Activated CD4-positive, alpha-beta T cell treated with anti-CD3 and anti-CD28 coated beads for 1 hour (primary cell): ENCODE measurements at regions not wholly inside any gene's neighbourhood (a gene's known extent, or its start where the extent isn't known, plus 50 kb on each side); places are given as distances from the start of the nearest gene placed in this dataset.

ENCODE experiments used
- DNase-seq: peaks from one replicate; pipeline ENCODE4 v3.0.0-alpha.2; 2020

DNA sequence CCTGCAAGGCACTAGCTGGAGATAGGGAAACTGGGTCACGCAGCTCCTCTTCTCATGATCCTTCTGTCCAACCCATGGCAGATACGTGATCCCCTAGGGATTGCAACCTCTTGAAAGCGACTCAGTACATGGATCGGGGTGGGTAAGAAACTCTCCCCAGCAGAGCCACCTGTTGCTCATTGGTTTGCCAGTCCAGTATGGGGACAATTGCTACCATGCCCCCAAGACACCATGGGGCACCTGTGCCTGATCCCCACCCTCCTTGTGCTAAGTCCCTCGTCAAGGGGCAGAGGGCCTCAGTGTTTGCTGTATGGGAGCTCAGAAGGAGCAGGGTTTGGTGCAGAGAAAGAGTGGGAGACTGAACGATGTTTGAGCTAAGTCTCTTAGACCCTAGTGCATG, 500.9 kb downstream of the ENC1 start:
- no peak for DNase-seq

GRCh38 chr5:74138721-74139120, 501.8 kb downstream of the ENC1 start:
- no peak for DNase-seq

GRCh38 chr5:74136276-74136825, 504.2 kb downstream of the ENC1 start:
- no peak for DNase-seq

DNA sequence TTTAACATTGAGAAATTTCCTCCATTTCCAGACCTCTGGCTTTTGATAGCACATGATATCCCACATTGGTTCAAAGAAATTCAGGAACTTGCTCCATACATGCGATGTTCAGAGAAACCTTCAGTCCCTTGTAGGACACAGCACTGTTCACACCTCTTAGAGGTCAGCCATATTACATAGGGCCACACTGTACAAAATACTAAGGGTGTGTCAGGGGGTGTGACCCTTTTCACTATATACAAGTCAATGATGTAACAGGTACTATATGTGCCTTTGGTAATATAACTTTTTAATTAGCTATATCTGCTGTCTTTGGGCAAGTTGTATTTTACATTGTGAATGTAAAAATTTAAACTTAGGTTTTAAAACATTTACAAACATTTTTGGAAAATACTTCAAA, 505.5 kb downstream of the ENC1 start:
- no peak for DNase-seq

- no peak for DNase-seq
Measured at GRCh38 chr5:74132485-74132884, 506.5 kb downstream of the ARHGEF28 start.

DNA sequence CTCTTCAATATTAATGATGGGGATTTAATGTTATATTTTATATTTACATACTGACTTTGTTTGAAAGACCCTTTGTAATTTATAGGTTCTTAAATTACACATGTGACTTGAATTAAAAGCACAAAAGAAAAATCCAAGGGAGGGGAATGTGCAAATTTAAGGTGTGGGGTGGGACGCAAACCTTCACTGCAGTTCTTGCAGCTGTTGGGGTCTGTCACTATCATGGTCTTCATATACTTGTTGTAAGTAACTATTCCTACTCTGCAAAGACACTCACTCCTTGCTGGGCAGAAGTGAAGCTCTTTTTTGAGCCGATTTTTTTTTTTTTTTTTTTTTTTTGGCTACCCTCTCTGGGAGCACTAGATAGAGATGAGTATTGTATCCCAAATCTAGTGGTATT, 505.3 kb downstream of the ARHGEF28 start:
- no peak for DNase-seq

DNA sequence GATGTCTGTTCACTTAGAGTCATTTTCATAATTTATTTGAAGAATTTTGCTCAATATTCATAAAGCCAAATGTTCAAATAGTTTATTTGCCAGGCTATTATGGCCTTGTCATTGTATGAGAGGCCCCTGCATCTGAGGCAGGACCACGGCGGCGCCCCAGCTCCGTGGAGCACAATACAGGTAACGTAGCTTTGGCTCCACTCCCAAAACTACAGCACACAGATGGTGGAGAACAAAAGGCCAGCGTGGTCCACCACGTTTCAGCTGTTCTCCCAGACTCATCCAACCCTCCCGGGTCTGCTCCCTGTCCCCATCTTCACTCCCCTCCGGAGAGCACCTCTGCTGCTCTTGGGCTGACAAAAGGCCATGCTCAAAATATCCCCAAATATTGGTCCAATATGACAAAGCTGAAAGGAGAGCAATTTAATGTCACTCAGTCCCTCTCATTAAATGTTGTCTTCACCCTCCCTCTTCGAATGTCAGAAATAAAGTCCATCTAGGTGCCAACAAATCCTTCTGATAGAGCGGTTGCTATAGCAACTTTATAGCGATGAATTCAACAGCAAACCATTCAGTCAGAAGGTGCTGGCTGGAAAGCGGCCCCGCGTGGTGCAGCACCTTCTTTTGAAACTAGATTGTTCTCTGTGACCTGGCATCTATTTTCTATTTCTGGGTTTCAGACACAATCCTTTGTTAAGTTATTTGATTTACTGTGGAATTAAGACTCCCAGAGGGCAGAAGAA, 504.3 kb downstream of the ARHGEF28 start:
- DNase-seq = no peak

DNA sequence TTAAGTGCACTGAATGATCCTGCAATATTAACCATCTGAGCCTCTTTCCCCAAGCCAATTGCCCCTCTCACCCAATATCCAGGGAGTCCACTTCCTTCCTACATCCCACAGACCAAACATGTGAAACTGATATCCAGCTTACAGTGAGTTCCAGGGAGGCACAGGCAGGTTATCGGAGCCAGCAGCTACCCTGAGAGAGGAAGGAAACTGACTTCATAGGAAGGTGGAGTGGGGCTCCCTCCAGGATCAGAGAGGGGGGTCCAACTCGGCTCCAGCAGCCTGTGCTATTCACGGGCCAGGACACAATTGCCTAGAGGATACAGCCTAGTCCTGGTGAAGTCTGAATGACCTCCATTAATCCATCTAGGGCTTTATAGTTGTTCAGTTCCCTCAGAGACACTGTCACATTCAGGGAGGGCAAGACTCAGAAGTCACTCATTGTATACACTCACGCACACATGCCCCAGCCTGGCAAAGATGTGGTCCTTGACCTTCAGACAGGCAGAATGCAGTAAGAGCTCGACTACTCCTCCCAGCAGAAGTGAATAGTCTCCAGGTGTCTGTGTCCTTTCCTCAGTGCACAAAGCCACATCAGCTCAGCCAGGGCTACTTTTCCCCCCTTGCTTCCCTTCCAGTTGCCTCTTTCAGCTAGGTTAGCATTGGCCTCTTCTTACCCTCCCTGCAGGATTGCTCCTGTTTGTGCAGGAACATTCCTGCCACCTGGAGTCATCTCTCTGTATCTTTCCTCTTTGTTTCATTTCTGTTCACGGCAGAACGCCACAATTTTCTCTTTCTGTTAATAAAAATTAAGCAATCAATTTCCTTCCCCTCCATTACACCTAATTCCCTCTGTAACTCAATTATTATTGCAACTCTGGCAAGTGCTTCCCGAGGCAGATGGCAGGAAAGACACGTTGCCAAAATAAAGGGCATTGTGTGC, 501.7 kb downstream of the ARHGEF28 start:
- DNase-seq = no peak

- no peak for DNase-seq
Measured at GRCh38 chr5:74126294-74126693, 500.3 kb downstream of the ARHGEF28 start.

DNA sequence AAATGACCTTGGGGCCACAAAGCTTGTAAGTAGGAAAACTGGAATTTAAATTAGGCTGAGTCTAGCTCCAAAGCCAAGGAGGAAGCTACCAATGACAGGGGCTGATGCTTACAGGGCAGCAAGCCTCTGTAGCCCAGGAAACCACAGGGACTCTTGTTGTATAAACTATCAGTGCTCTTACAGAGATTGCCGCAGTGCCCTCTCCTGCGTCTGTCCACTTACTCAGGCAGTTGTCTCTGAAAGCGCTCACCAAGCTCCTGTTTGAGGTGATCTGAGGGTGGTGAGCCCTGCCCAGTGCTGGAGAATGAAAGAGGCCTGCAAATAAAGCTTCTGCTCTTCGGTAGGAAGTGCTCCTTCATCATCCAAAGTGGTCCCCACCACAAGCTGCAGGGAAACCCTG, 498.8 kb downstream of the ARHGEF28 start:
- no peak for DNase-seq

- no peak for DNase-seq
Measured at GRCh38 chr5:74123929-74124328, 497.9 kb downstream of the ARHGEF28 start.

DNA sequence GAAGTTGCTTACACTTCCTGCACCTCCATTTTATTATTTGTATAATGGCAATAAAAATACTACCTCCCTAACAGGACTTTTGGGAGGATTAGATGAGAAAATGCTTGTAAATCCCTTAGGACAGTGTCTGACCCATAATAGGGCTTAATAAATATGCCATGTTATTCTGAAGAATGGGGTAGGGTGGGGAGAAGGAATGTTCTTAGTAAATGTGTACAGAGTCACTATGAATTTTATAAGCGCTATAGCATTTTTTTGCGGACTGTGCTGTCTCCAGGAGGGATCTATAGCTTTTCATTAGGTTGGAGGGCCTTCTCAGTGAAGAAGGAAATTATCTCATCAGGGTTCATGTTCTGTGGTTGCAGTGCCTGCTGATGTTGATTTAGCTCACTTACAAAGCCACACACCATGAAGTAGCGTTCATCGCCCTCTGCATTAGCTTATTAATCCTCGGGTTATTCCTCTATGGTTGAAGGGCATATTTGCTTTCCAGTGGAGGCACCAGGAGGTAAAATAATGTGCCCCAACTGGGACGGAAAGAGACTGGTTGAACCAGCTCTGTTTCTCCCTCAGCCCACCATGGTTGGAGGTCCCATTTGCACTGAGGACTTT, 497.1 kb downstream of the ARHGEF28 start:
- DNase-seq = no peak

DNA sequence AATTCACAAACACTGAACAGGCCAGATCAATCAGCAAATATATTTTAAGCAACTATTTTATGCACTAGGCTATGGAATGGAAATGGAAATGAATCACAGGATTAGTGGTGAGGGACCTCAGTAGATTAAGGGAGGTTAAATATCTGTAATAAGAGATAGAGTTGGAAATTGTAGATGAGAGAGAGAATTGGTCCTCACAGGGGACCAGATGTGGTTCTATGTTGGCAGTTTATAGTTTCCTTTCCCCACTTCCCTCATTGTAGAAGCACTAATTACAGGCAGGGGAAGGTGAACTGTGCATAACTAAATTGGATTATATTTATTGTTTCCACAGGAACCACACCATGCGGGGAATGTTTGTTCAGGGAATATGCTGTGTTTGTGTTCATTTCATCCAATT, 496.2 kb downstream of the ARHGEF28 start:
- DNase-seq = no peak

GRCh38 chr5:74120585-74120984, 494.6 kb downstream of the ARHGEF28 start:
- DNase-seq = no peak

- no peak for DNase-seq
Measured at GRCh38 chr5:74118071-74118470, 492.1 kb downstream of the ARHGEF28 start.

DNA sequence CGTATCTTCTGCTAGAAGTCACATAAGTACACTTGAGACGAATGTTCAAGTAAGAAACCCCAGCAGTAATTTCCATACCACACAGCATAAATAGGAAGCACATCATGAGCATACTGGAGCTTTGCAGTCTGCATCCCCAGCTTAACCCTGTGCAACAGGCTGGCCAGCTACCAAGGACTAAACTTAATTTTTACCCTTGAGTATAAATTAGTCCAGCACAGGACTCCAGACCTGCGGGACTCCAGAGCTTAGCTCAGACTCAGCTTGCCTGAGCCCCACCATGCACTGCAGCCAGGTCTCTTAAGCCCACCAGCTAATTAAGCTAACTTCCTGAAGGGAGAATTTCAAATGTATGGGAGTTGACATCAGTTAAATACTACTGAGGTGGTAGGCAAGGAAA, 491.0 kb downstream of the ARHGEF28 start:
- no peak for DNase-seq

- no peak for DNase-seq
Measured at GRCh38 chr5:74116266-74116665, 490.3 kb downstream of the ARHGEF28 start.

DNA sequence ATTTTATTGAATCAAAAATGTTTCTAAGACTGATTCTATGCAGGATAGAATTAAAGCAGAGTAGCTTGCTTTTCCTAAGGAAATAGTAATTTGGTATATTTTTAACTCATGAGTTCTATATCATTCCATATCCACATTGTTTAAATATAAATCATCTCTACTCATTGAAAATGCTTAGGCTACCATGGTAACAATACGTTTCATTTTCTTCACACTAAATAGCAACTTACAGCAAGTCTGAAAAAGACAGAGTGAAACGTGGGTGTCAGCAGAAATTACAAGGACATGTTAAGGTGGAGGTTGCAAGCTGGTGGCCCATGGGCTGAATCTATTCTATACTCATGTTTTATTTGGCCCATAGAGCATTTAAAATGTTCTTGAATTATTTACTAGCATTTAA, 487.9 kb downstream of the ARHGEF28 start:
- DNase-seq = no peak

DNA sequence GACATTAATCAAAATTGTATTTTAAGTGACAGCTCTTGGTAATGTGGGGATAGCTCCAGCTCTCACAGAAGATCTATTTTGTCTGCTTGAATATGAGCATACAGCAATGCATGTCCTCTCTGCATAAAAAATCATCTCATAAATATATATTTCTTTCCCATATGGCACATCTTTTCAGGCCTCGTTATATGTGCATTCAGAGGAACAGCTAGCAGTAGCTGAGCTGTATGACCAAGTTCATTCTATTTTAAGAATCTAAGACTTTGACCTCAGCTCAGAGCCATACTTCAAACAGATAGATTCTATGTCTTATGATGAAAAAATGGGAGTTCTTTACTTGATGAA, 487.2 kb downstream of the ARHGEF28 start:
- DNase-seq = no peak

DNA sequence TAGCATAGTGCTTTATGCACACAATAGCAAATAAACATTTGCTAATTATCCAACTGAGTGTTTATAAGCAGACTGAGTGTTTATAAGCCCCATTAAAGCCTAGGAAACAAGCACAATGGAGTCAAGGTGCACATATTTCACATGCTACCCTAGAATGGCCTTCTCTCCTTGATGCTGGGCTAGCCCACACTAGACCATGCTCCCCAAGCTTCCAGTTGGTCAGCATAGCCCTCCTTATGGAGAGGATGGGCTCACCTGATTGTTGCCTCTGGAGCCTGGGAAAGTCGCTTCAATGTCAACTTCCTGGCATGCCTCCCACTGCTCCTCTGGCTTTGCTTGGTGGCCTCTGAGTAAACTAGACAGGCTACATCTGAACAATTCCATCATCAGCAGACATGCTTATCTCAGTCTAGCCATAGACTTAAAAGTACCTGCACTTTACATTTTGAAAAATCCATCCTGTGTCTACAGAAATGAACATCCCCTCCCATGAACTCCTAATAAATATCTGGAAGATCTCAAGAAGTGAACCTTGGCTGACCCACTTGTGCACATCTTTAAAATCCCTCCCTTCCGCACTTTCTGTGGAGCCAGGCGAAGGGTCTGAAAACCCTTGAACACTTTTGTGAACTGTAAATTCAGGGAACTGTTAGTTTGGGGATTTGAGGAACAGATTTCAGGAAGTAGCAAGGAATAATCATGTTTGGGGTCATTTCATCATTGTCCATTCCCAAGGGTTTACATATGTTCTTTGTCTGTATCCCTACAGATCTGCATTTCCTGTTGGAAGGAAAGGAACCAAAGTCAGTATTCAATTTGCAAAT, 486.6 kb downstream of the ARHGEF28 start:
- DNase-seq = no peak

DNA sequence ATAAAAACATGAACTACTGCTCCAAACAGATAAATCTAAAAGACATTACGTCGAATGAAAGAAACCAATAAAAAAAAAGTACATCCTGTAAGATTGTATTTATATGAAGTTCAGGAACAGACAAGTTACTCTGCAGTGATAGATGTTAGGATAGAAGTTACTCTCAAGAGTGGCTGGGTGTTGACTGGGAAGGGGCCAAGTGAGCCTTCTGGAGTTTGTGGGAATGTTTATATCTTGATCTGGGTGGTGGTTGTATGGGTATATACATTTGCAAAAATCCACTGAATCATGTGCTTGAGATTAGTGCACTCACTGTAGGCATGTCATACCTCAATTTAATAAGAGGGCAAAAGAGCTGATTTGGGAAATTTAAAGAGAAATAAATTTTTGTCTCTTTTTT, 485.8 kb downstream of the ARHGEF28 start:
- no peak for DNase-seq

DNA sequence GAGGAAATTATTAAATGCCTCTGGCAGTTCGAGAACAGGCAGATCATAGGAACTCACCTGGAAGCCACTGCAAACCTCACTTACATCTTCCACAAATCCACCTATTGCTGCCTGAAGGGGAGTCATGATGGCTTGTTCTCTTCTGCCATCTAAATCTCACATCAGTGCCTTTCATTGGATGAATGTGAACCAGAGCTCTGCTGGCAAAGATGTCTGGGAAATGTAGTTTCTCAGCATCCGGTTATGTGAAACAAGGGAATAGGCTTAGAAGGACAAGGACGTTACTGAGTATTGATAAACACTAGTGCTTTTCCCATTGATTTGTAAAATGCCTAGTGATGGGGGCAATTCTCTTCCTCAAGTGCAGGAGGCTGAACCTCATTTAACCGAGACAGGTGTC, 483.3 kb downstream of the ARHGEF28 start:
- no peak for DNase-seq

DNA sequence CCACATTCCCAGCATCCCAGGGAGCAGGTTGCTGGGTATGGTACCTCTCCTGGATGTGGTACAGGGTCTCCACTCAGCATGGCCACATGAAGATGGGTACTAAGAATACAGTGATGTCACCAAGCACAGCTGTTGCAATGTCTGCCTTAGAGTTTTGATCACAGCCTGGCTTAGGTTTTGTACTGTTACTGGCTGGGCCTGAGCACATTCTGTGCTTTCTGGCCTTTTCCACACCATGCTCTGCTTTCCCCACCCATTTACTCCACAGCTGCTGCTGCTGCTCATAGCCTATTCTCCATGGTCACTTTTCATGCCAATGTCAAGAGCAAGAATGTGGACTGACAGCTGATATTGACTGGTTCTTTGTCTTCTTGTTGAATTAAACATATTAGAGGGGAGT, 481.9 kb downstream of the ARHGEF28 start:
- no peak for DNase-seq
